Testis (tissue), 2 donors: ENCODE measurements at regions not wholly inside any gene's neighbourhood (a gene's known extent, or its start where the extent isn't known, plus 50 kb on each side); places are given as distances from the start of the nearest gene placed in this dataset.

Source experiments
- POLR2A ChIP-seq: fragments of 450-650 bp; IDR thresholded peaks from one replicate; pipeline ENCODE4 v1.6.1; 2017; ENCODE audit warnings: antibody characterized with exemption, mild to moderate bottlenecking, moderate library complexity
- TF ChIP-seq, protein P1 (sequence below), 3 experiments: fragments of 450-650 bp in 2 of 3; fragments of 200-600 bp in 1 of 3; sonication (generic) in 1 of 3; IDR thresholded peaks; one replicate each; pipeline ENCODE4 v1.5.1; 2016 to 2019; ENCODE audit warnings: antibody characterized with exemption in 3 of 3, mild to moderate bottlenecking in 2 of 3, moderate library complexity in 1 of 3

DNA sequence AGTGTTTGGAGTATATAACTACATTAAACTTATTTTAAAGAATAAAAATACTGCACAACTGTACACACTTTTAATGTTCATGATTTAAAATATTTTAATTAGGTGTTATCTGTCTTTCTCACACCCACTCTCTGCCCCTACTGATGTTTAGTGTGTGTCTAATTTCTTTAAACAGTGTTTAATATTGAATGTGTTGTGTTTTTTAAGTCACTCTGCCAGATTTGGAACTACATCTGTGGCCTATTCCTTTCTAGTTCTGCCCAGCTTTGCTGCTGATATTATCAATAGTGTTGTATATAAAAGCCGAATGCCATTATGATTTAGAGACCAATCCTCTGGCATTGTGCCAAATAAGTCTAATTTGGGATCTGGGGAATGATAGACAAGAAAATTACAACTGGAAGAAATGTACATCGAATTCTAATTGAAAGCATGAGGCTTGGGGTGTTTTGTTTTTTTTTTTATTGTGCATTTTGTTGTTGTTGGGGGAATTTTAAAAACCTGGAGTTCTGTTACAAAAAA is 398.0 kb downstream of the CPS1 start:
- TF ChIP-seq, protein P1, sequence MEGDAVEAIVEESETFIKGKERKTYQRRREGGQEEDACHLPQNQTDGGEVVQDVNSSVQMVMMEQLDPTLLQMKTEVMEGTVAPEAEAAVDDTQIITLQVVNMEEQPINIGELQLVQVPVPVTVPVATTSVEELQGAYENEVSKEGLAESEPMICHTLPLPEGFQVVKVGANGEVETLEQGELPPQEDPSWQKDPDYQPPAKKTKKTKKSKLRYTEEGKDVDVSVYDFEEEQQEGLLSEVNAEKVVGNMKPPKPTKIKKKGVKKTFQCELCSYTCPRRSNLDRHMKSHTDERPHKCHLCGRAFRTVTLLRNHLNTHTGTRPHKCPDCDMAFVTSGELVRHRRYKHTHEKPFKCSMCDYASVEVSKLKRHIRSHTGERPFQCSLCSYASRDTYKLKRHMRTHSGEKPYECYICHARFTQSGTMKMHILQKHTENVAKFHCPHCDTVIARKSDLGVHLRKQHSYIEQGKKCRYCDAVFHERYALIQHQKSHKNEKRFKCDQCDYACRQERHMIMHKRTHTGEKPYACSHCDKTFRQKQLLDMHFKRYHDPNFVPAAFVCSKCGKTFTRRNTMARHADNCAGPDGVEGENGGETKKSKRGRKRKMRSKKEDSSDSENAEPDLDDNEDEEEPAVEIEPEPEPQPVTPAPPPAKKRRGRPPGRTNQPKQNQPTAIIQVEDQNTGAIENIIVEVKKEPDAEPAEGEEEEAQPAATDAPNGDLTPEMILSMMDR (IDR thresholded peaks at IDR 0.05): no peak
- TF ChIP-seq POLR2A: no peak
